ENCODE measurements at regions not wholly inside any gene's neighbourhood (a gene's known extent, or its start where the extent isn't known, plus 50 kb on each side); places are given as distances from the start of the nearest gene placed in this dataset.

DNA sequence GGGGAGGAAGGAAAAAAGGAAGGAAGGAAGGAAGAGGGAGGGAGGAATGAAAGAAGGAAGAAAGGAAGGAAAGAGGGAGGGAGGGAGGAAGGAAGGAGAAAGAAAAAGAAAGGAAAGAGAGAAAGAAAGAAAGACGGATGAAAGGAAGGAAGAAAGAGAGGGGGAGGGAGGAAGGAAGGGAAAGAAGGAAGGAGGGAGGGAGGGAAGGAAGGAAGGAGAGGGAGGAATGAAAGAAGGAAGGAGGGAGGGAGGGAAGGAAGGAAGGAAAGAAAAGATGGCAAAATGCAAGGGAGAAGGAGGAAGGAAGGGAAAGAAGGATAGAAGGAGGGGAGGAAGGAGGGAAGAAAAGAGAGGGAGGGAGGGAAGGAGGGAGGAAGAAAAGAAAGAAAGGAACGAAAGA, 257.3 kb upstream of the C16orf82 start:
- in situ Hi-C loops (cut with MboI; ENCODE audit: low pct_unique_long_range_greater_than_20kb, low sequenced_read_pairs, unreplicated experiment) = no loop called here
- DNase-seq (ENCODE audit: low spot score) = no peak
- TF ChIP-seq, protein P1, sequence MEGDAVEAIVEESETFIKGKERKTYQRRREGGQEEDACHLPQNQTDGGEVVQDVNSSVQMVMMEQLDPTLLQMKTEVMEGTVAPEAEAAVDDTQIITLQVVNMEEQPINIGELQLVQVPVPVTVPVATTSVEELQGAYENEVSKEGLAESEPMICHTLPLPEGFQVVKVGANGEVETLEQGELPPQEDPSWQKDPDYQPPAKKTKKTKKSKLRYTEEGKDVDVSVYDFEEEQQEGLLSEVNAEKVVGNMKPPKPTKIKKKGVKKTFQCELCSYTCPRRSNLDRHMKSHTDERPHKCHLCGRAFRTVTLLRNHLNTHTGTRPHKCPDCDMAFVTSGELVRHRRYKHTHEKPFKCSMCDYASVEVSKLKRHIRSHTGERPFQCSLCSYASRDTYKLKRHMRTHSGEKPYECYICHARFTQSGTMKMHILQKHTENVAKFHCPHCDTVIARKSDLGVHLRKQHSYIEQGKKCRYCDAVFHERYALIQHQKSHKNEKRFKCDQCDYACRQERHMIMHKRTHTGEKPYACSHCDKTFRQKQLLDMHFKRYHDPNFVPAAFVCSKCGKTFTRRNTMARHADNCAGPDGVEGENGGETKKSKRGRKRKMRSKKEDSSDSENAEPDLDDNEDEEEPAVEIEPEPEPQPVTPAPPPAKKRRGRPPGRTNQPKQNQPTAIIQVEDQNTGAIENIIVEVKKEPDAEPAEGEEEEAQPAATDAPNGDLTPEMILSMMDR (IDR thresholded peaks at IDR 0.05; ENCODE audit: extremely low read depth, insufficient read depth, missing control alignments) = no peak

DNA sequence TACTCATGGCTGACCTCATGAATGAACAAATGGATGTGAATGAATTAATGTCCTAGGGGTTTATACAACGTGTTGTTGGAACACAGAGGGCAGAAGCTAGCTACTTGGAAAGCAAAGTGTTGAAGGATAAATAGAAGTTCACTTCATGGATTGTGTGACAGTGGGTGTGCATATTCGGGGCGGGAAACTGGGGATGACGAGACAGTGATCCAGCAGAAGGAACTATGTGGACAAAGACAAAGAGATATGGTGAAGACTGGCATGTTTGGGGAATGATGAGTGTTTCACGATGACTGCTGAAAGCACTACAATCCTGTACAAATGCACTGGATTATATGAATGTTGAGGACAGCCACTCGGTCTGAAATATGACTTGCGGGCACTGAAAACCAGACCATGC, 250.5 kb upstream of the C16orf82 start:
- DNase-seq (ENCODE audit: low spot score) = no peak
- TF ChIP-seq, protein P1 (IDR thresholded peaks at IDR 0.05; ENCODE audit: extremely low read depth, insufficient read depth, missing control alignments) = no peak
- in situ Hi-C loops (cut with MboI; ENCODE audit: low pct_unique_long_range_greater_than_20kb, low sequenced_read_pairs, unreplicated experiment) = no loop called here

DNA sequence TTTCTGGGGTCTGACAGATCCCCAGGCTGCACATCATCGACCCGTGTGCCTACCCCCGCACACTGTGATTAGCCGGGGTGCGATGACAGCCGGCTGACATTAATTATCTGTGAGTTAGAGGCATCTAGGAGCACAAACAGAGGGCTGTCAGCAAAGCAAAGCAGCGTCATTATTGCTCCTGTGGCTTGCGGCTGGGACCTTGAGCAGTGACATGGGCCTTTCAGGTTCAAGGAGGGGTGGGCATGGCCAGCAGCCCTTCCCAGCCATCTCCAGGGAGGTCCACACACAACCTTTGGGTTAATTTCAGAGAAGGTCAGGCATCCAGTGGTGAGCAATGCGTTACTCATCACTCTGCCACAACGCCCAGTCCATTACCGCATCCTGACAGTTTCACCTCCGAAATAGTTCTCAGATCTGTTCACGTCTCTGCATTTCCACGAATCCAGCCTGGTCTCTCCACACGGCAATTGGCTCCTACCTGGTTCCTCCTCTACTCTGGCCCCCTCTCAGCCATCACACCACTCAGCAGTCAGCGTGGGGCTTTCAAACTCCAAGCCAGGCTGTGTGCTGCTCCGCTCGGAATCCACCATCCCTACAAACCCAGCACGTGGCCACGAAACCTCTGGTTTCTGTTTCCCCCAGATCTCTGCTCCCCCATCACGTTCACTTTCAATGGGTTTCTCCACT, 249.7 kb upstream of the C16orf82 start:
- in situ Hi-C loops (cut with MboI; ENCODE audit: low pct_unique_long_range_greater_than_20kb, low sequenced_read_pairs, unreplicated experiment) = no loop called here
- TF ChIP-seq, protein P1 (IDR thresholded peaks at IDR 0.05; ENCODE audit: extremely low read depth, insufficient read depth, missing control alignments) = no peak
- DNase-seq (ENCODE audit: low spot score) = no peak

DNA sequence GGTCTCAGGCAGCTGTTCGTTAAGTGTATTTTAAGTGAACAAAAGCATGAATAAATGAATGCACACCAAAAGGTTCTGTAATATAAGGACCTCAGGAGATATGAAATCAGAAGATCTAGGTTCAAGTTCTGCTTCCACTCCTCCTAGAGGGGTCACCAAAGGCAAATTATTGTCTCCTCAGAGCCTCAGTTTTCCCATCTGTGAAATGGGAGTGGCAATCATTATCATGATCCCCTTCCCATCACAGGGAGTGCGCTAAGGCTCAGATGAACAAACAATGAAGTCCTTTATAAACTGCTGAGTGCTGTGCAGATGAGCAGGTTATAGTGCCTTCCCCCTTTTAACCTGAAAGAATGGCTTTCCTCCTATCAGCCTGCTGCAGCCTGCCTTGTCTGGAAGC, 248.3 kb upstream of the C16orf82 start:
- no peak for DNase-seq (ENCODE audit: low spot score)
- in situ Hi-C loops (cut with MboI; ENCODE audit: low pct_unique_long_range_greater_than_20kb, low sequenced_read_pairs, unreplicated experiment) = no loop called here
- TF ChIP-seq, protein P1 (IDR thresholded peaks at IDR 0.05; ENCODE audit: extremely low read depth, insufficient read depth, missing control alignments) = no peak

DNA sequence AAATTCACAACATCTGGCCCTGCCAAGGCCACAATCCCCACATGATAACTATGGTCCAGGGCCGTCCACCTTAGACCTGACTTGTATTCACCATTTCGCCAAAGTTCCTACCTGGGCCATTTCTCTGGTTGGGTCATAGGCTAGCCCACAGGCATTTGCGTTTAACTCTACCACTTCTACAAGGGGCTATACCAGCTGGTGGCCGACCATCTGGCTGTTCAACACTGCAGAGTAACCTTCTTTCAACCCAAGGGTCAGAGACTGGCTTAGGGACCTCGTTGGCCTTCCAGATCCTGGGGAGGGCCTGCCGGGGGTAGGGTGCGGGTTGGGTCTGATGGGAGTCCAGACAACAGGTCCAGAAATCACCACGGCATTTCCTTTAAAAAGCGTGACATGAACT, 242.3 kb upstream of the C16orf82 start:
- TF ChIP-seq, protein P1 (IDR thresholded peaks at IDR 0.05; ENCODE audit: extremely low read depth, insufficient read depth, missing control alignments) = no peak
- in situ Hi-C loops (cut with MboI; ENCODE audit: low pct_unique_long_range_greater_than_20kb, low sequenced_read_pairs, unreplicated experiment) = no loop called here
- DNase-seq (ENCODE audit: low spot score) = no peak

DNA sequence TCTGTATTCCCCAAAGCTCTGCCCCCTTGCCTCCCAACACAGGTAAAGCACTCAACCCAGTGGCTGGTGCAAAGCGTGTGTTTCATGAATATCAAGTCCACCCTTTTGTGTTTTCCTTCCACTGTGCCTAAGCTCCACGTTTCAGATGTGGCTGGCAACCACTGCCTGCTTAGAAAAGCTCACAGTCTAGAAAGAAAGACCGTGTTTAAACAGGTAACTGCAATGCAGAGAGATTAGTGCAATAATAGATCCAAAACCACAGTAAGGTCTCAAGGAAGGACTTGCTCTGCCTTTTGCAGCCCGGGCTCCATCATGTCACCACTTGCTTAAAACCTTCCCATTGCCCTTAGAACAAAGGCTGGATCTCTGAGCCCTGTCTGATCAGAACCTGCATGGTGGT, 240.2 kb upstream of the C16orf82 start:
- TF ChIP-seq, protein P1 (IDR thresholded peaks at IDR 0.05; ENCODE audit: extremely low read depth, insufficient read depth, missing control alignments) = no peak
- in situ Hi-C loops (cut with MboI; ENCODE audit: low pct_unique_long_range_greater_than_20kb, low sequenced_read_pairs, unreplicated experiment) = no loop called here
- DNase-seq (ENCODE audit: low spot score) = no peak

Data from GM13977 (cell line).